GM10266 (cell line): ENCODE measurements at regions not wholly inside any gene's neighbourhood (a gene's known extent, or its start where the extent isn't known, plus 50 kb on each side); places are given as distances from the start of the nearest gene placed in this dataset.
A peak's percentile ranks its signal among the peaks of the same experiment; 100 is the strongest.

Experiments
- DNase-seq: peaks from one replicate; pipeline ENCODE4 v3.0.0; 2012; ENCODE audit errors: extremely low spot score
- CTCF ChIP-seq: IDR thresholded peaks from 2 replicates; pipeline ENCODE4 v1.5.1; 2012; ENCODE audit warnings: mild to moderate bottlenecking, low read depth; ENCODE audit not compliant: control insufficient read depth, insufficient read depth; ENCODE audit errors: missing control alignments

DNA sequence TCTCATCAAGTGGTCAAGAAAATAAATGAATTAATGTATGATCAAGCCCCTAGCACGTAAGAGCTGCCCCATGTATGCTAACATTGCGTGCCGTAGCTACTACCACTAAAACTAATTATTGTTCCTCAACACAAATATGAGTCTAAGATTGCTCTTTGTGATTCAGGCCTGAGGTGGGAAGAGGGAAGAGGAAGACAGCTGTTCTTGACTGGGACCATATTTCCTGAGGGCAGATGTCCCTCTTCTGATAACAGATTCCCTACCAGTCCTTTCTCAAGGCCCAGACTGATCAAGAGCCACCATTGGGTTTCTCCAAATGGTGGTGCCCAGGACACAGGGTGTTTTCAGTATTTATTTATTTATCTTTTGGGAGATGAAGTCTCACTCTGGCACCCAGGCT lies 87.2 kb upstream of the CADM1 start:
- TF ChIP-seq CTCF, result no peak
- DNase-seq, result no peak

- no peak for DNase-seq
- TF ChIP-seq CTCF, result no peak
These were observed 86.0 kb upstream of the CADM1 start for GRCh38 chr11:115590254-115590653.

- DNase-seq, result no peak
- no peak for TF ChIP-seq CTCF
These were observed 83.6 kb upstream of the CADM1 start for GRCh38 chr11:115587718-115588342.

- DNase-seq, result peak; percentile 52
- TF ChIP-seq CTCF, result no peak
These were observed 81.3 kb upstream of the CADM1 start for GRCh38 chr11:115585361-115586024.

GRCh38 chr11:115581871-115582639 lies 77.8 kb upstream of the CADM1 start:
- no peak for DNase-seq
- no peak for TF ChIP-seq CTCF

- TF ChIP-seq CTCF, result no peak
- DNase-seq, result no peak
These were observed 76.9 kb upstream of the CADM1 start for GRCh38 chr11:115580927-115581680.
